ENCODE measurements at regions not wholly inside any gene's neighbourhood (a gene's known extent, or its start where the extent isn't known, plus 50 kb on each side); places are given as distances from the start of the nearest gene placed in this dataset.

DNA sequence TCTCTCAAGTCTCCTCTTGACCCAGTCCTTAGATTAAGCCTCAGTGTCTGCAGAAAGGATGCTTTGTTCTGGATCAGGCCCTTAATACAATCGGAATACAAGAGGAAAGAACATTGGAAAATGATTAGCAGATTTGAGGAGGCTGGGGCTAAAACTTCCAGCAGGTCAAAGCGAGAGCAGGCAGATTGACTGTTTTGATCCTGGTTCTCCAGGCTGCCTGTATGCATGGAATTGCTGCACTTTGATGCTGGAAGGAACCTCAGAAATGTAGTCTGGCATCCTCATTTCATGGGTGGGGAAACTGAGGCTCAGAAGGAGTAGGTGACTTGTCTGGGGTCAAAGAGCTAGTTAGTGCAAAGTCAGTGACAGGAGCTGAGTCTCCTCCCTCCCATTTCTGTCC is 202.8 kb downstream of the EMX2 start:
- H3K4me1 ChIP-seq (ENCODE audit: control insufficient read depth in 1 of 2, insufficient read depth in 2 of 2, low read length in 2 of 2) = no peaks in the 10 kb centered on the region
- no peak overlapping the region for H3K9ac ChIP-seq (ENCODE audit: low read depth in 1 of 2, low read length in 2 of 2)
- no peaks in the 10 kb centered on the region for H3K27me3 ChIP-seq (ENCODE audit: control insufficient read depth in 1 of 2, insufficient read depth in 2 of 2, low read length in 2 of 2)
- H3K36me3 ChIP-seq (ENCODE audit: control insufficient read depth in 1 of 2, insufficient read depth in 2 of 2, low read length in 2 of 2) = no peaks in the 10 kb centered on the region
- no peaks in the 10 kb centered on the region for H3K9me3 ChIP-seq (ENCODE audit: control insufficient read depth in 1 of 2, low read length in 2 of 2)
- no peak overlapping the region for H3K27ac ChIP-seq (ENCODE audit: low read depth, low read length)
- no peak overlapping the region for H3K4me3 ChIP-seq (ENCODE audit: low read depth in 1 of 2, low read length in 2 of 2)

DNA sequence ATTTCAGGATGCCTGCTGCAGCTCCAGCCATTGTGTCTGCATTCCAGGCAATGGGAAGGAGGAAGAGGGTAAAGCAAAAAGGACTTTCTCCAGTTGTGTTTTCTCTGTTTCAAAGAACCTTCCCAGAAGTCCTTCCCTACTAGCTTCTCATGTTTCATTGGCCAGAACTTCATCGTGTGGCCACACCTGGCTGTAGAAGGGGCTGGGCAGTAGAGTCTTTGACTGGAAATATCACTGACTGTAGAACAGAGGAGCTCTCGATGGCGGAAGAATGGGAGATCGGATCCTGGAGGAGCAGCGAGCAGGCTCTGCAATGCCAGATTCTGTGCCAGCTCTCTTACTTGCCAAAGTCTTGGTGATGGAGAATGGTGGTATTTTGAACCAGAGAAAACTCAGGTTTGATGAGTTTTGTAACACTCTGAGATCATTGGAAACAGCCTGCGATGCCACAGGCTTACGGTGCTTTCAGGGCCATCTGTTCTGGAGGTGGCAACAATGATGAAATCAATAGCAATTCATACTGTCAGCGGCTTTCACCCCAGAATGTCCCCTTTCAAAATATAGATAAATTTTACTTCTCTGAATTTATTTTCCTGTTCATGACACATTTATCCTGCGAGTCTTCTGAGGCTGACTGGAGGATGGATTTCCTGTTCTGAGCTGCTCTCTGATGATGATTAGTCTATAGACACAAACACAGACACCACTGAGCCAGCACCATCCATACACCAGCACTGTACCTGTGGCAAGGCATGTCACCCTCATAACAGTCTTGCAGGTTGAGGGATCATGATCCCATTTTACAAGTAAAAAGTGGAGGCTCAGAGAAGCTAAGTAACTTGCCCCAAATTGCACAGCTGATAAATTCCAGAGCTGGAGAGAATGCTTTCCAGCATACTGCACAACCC is 204.2 kb downstream of the EMX2 start:
- no peaks in the 10 kb centered on the region for H3K27me3 ChIP-seq (ENCODE audit: control insufficient read depth in 1 of 2, insufficient read depth in 2 of 2, low read length in 2 of 2)
- H3K9me3 ChIP-seq (ENCODE audit: control insufficient read depth in 1 of 2, low read length in 2 of 2) = no peaks in the 10 kb centered on the region
- H3K4me3 ChIP-seq (ENCODE audit: low read depth in 1 of 2, low read length in 2 of 2) = no peak overlapping the region
- no peak overlapping the region for H3K9ac ChIP-seq (ENCODE audit: low read depth in 1 of 2, low read length in 2 of 2)
- H3K4me1 ChIP-seq (ENCODE audit: control insufficient read depth in 1 of 2, insufficient read depth in 2 of 2, low read length in 2 of 2) = no peaks in the 10 kb centered on the region
- H3K36me3 ChIP-seq (ENCODE audit: control insufficient read depth in 1 of 2, insufficient read depth in 2 of 2, low read length in 2 of 2) = no peaks in the 10 kb centered on the region
- no peak overlapping the region for H3K27ac ChIP-seq (ENCODE audit: low read depth, low read length)

DNA sequence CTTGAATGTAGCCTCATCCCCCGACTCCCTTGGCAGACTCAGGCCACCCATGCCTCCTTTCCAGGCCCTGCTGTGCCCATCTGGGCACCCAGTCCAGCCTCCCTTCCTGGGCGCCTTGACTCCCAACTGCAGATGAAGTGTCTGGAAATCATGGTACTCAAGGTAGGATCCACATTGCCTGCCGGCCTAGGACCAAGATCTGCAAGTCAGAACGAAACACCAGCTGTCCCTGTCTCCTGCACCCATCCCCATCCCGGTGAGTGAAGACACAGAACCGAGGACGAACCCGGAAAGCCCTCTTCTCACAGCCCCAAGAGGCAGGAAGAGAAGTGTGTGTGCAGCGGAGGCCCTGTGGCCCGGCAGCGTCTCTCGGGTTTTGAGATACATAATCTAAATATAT is 205.1 kb downstream of the EMX2 start:
- Histone ChIP-seq H3K9me3 (ENCODE audit: control insufficient read depth in 1 of 2, low read length in 2 of 2) (no peaks in the 10 kb centered on the region), H3K4me3 (ENCODE audit: low read depth in 1 of 2, low read length in 2 of 2) (no peak overlapping the region), H3K4me1 (ENCODE audit: control insufficient read depth in 1 of 2, insufficient read depth in 2 of 2, low read length in 2 of 2) (no peaks in the 10 kb centered on the region), H3K9ac (ENCODE audit: low read depth in 1 of 2, low read length in 2 of 2) (no peak overlapping the region), H3K27me3 (ENCODE audit: control insufficient read depth in 1 of 2, insufficient read depth in 2 of 2, low read length in 2 of 2) (no peaks in the 10 kb centered on the region), H3K27ac (ENCODE audit: low read depth, low read length) (no peak overlapping the region), H3K36me3 (ENCODE audit: control insufficient read depth in 1 of 2, insufficient read depth in 2 of 2, low read length in 2 of 2) (no peaks in the 10 kb centered on the region)

- Histone ChIP-seq H3K36me3 (ENCODE audit: control insufficient read depth in 1 of 2, insufficient read depth in 2 of 2, low read length in 2 of 2) (no peaks in the 10 kb centered on the region), H3K27me3 (ENCODE audit: control insufficient read depth in 1 of 2, insufficient read depth in 2 of 2, low read length in 2 of 2) (no peaks in the 10 kb centered on the region), H3K4me1 (ENCODE audit: control insufficient read depth in 1 of 2, insufficient read depth in 2 of 2, low read length in 2 of 2) (no peaks in the 10 kb centered on the region), H3K9ac (ENCODE audit: low read depth in 1 of 2, low read length in 2 of 2) (no peak overlapping the region), H3K9me3 (ENCODE audit: control insufficient read depth in 1 of 2, low read length in 2 of 2) (no peaks in the 10 kb centered on the region), H3K27ac (ENCODE audit: low read depth, low read length) (no peak overlapping the region), H3K4me3 (ENCODE audit: low read depth in 1 of 2, low read length in 2 of 2) (no peak overlapping the region)
These were observed 205.5 kb downstream of the EMX2 start for GRCh38 chr10:117748058-117748457.

DNA sequence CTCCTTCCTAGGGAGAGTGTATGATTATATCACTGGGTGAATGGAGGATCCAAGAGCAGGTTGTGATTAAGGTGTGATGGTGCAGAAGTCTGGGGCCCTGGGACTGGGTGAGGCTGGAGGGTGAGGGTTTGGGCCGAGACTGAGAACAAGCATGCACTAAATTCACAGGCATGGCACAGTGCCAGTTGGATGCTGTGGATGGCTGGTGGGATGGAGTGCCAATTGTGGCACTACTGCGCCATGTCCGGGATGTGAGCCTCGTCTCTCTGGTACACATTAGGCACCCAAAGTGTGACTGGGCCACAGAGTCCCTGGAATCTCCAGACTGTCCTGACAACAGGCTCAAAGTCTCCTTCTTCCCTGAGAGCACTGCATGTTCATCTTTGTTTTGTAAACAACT is 208.1 kb downstream of the EMX2 start:
- H3K9ac ChIP-seq (ENCODE audit: low read depth in 1 of 2, low read length in 2 of 2) = no peak overlapping the region
- H3K4me1 ChIP-seq (ENCODE audit: control insufficient read depth in 1 of 2, insufficient read depth in 2 of 2, low read length in 2 of 2) = no peaks in the 10 kb centered on the region
- H3K27ac ChIP-seq (ENCODE audit: low read depth, low read length) = no peak overlapping the region

DNA sequence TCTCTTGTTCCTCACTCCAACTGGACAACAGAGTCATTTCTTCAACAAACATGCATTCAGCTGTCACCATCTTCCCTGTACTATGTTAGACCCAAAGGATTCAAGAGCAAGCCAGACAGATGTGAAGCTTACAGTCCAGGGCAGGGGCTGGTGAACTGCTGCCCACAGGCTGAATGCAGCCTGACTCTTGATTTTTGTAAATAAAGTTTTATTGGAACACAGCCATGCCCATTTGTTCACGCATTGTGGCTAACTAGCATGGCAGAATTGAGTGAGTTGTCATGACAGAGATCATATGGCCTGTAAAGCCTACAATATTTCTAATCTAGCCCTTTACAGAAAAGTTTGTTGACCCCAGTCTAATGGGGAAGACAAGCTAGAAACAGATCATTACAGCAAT is 208.7 kb downstream of the EMX2 start:
- Histone ChIP-seq H3K9me3 (ENCODE audit: control insufficient read depth in 1 of 2, low read length in 2 of 2) (no peaks in the 10 kb centered on the region), H3K9ac (ENCODE audit: low read depth in 1 of 2, low read length in 2 of 2) (no peak overlapping the region), H3K4me1 (ENCODE audit: control insufficient read depth in 1 of 2, insufficient read depth in 2 of 2, low read length in 2 of 2) (no peaks in the 10 kb centered on the region), H3K27ac (ENCODE audit: low read depth, low read length) (no peak overlapping the region), H3K4me3 (ENCODE audit: low read depth in 1 of 2, low read length in 2 of 2) (no peak overlapping the region), H3K36me3 (ENCODE audit: control insufficient read depth in 1 of 2, insufficient read depth in 2 of 2, low read length in 2 of 2) (no peaks in the 10 kb centered on the region), H3K27me3 (ENCODE audit: control insufficient read depth in 1 of 2, insufficient read depth in 2 of 2, low read length in 2 of 2) (no peaks in the 10 kb centered on the region)

More for the DNA sequence above, 208.1 kb downstream of the EMX2 start:
- no peaks in the 10 kb centered on the region for H3K9me3 ChIP-seq (ENCODE audit: control insufficient read depth in 1 of 2, low read length in 2 of 2)
- H3K27me3 ChIP-seq (ENCODE audit: control insufficient read depth in 1 of 2, insufficient read depth in 2 of 2, low read length in 2 of 2) = no peaks in the 10 kb centered on the region
- H3K36me3 ChIP-seq (ENCODE audit: control insufficient read depth in 1 of 2, insufficient read depth in 2 of 2, low read length in 2 of 2) = no peaks in the 10 kb centered on the region
- H3K4me3 ChIP-seq (ENCODE audit: low read depth in 1 of 2, low read length in 2 of 2) = no peak overlapping the region

DNA sequence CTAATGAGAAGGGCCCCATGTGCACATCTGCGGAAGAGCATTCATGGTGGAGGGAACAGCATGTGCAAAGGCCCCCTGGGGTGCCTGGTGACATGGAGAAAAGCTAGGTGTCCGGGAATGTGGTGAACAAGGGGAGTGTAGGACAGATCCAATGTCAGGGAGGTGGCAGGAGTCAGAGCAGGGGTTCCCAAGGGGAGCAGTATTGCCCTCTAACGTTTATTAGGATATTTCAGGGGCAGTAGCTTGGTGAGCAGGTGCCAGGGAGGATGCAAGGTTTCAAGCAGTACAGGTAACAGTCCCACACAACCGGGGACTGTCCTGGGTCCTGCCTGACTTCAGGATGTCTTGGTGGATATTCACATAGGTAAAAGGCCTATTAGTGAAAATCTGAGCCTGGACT is 209.6 kb downstream of the EMX2 start:
- H3K36me3 ChIP-seq (ENCODE audit: control insufficient read depth in 1 of 2, insufficient read depth in 2 of 2, low read length in 2 of 2) = no peaks in the 10 kb centered on the region
- H3K9ac ChIP-seq (ENCODE audit: low read depth in 1 of 2, low read length in 2 of 2) = no peak overlapping the region
- no peaks in the 10 kb centered on the region for H3K27me3 ChIP-seq (ENCODE audit: control insufficient read depth in 1 of 2, insufficient read depth in 2 of 2, low read length in 2 of 2)
- H3K27ac ChIP-seq (ENCODE audit: low read depth, low read length) = no peak overlapping the region
- no peak overlapping the region for H3K4me3 ChIP-seq (ENCODE audit: low read depth in 1 of 2, low read length in 2 of 2)
- H3K4me1 ChIP-seq (ENCODE audit: control insufficient read depth in 1 of 2, insufficient read depth in 2 of 2, low read length in 2 of 2) = no peaks in the 10 kb centered on the region
- H3K9me3 ChIP-seq (ENCODE audit: control insufficient read depth in 1 of 2, low read length in 2 of 2) = no peaks in the 10 kb centered on the region

DNA sequence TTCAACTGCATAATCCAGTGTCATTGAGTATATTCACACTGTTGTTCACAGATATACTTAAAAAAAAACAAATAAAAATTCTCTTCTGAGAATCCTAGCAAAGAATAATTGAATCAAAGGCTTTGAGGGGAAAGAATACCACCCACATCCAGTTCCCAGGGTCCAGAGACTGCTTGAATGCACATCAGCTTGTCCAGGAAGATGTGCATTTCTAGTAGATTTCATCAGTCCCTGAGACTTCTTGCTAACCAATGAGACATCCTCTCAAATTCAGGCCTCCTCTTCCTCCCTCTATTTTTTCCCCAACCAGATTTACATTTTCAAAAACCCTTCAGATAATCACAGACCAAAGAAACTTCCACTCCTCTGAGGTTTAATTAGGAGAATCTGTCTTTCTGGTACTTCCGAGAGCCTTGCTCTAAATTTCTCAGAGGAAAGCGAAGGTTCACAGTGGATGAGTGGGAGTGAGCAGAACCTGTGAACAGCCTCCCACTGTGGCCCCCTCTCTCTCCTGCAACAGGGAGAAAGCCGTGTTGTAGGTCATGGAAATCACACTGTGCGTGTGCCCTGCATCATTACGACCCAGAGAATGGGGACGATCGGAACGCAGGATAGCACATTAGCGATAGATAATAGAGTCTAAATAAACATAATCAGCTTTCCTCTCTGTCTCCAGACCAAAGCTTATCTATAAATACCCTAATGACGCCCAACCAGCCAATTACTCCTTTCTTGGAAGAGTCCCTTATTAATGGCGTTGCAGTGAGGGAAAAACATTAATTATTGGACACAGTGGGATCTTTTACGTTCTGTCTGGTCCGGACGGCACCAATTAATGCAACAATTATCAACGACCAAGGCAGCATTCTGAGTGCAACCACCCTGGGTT is 212.5 kb downstream of the EMX2 start:
- no peaks in the 10 kb centered on the region for H3K9me3 ChIP-seq (ENCODE audit: control insufficient read depth in 1 of 2, low read length in 2 of 2)
- H3K36me3 ChIP-seq (ENCODE audit: control insufficient read depth in 1 of 2, insufficient read depth in 2 of 2, low read length in 2 of 2) = no peaks in the 10 kb centered on the region
- H3K27ac ChIP-seq (ENCODE audit: low read depth, low read length) = no peak overlapping the region
- no peak overlapping the region for H3K9ac ChIP-seq (ENCODE audit: low read depth in 1 of 2, low read length in 2 of 2)
- H3K4me1 ChIP-seq (ENCODE audit: control insufficient read depth in 1 of 2, insufficient read depth in 2 of 2, low read length in 2 of 2) = no peaks in the 10 kb centered on the region
- H3K27me3 ChIP-seq (ENCODE audit: control insufficient read depth in 1 of 2, insufficient read depth in 2 of 2, low read length in 2 of 2) = no peaks in the 10 kb centered on the region
- H3K4me3 ChIP-seq (ENCODE audit: low read depth in 1 of 2, low read length in 2 of 2) = no peak overlapping the region

DNA sequence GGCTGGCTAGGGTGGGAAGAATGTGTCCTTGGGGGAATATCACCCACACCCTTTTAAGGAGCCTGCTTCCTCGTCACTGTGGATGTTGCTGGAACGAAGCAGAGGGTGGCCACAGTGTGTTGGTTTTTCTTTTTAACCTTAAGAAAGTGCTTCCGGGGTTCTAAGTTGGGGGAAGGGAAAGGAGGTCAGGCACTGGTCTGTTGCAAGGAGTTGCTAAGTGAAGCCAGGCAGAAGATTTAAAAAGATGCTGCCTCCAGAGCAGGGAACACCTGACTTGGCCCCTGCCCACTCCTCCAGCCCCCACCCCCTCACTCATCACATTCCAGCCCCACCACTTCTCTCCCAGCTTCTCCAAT is 213.1 kb downstream of the EMX2 start:
- no peaks in the 10 kb centered on the region for H3K4me1 ChIP-seq (ENCODE audit: control insufficient read depth in 1 of 2, insufficient read depth in 2 of 2, low read length in 2 of 2)
- no peak overlapping the region for H3K4me3 ChIP-seq (ENCODE audit: low read depth in 1 of 2, low read length in 2 of 2)
- H3K9me3 ChIP-seq (ENCODE audit: control insufficient read depth in 1 of 2, low read length in 2 of 2) = no peaks in the 10 kb centered on the region
- no peaks in the 10 kb centered on the region for H3K36me3 ChIP-seq (ENCODE audit: control insufficient read depth in 1 of 2, insufficient read depth in 2 of 2, low read length in 2 of 2)
- no peaks in the 10 kb centered on the region for H3K27me3 ChIP-seq (ENCODE audit: control insufficient read depth in 1 of 2, insufficient read depth in 2 of 2, low read length in 2 of 2)
- no peak overlapping the region for H3K27ac ChIP-seq (ENCODE audit: low read depth, low read length)
- no peak overlapping the region for H3K9ac ChIP-seq (ENCODE audit: low read depth in 1 of 2, low read length in 2 of 2)

DNA sequence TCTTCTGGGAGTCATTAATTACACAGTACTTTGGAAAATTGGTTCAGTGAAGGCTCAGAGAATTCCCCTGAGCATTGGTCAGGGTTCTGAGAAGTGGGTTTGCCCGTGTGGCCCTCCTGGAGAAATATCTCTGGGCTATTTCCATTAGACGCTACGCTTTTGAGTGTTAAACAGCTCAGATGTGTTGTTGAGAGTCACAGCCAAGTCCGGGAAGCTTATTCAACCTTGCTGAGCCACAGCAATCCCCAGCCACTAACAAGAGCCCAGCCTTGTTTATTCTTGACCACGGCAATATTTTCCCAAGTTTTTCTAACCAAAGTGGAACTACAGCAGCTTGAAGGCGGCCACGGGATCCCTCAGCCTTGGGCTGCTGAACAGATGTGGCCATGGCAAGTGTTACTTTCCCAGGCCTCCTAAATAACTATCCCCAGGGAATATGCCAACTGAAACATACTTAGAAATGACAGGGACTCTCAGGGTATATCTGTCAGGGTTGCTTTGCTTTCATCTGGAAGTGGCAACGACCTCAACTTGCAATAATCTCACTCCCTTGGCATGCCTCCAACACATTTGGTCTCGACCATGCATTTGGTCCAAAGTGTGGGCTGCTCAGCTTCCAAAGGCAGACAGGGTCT is 214.7 kb downstream of the EMX2 start:
- Histone ChIP-seq H3K4me1 (ENCODE audit: control insufficient read depth in 1 of 2, insufficient read depth in 2 of 2, low read length in 2 of 2) (no peaks in the 10 kb centered on the region), H3K9ac (ENCODE audit: low read depth in 1 of 2, low read length in 2 of 2) (no peak overlapping the region), H3K27me3 (ENCODE audit: control insufficient read depth in 1 of 2, insufficient read depth in 2 of 2, low read length in 2 of 2) (peaks cover 0 to 2% of the 10 kb centered on the region in 2 donors), H3K9me3 (ENCODE audit: control insufficient read depth in 1 of 2, low read length in 2 of 2) (no peaks in the 10 kb centered on the region), H3K4me3 (ENCODE audit: low read depth in 1 of 2, low read length in 2 of 2) (no peak overlapping the region), H3K27ac (ENCODE audit: low read depth, low read length) (no peak overlapping the region), H3K36me3 (ENCODE audit: control insufficient read depth in 1 of 2, insufficient read depth in 2 of 2, low read length in 2 of 2) (no peaks in the 10 kb centered on the region)

Data from duodenal mucosa (tissue), 2 donors.